NCI-H2227 (cell line): ENCODE measurements at regions not wholly inside any gene's neighbourhood (a gene's known extent, or its start where the extent isn't known, plus 50 kb on each side); places are given as distances from the start of the nearest gene placed in this dataset.
"Not testable (repeated sequence)": the region's sequence is repeated elsewhere in the genome, so short reads cannot be mapped to it uniquely, and the experiment has no call there.

Experiments used
- DNase-seq: peaks from one replicate; lab custom pipeline; 2025; ENCODE audit not compliant: unreplicated experiment; lab: John Stamatoyannopoulos, UW

- no peak for DNase-seq
Observed at GRCh38 chr5:62082370-62082801, 223.6 kb upstream of the KIF2A start.

DNA sequence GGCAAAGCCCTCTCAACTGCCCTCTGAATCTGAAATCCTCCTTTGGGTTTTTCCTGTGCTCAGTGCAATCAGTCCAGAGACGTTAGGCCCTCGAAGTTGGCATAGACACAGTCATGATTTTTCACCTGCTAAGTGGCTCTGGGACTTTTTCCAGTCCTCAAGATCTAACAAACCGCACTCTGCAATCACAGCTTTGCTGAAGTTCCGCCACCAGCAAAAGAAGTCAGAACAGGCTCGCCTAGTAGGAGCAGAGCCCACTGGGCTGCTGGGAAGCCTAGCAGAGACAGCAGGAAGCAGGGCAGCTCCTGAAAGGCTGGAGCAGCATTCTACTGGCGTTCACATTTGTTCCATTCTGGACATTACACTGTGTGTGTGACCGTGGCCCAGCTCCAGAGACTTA is 222.8 kb upstream of the KIF2A start:
- DNase-seq: no peak

GRCh38 chr5:62083661-62084060 is 222.3 kb upstream of the KIF2A start:
- no peak for DNase-seq

DNA sequence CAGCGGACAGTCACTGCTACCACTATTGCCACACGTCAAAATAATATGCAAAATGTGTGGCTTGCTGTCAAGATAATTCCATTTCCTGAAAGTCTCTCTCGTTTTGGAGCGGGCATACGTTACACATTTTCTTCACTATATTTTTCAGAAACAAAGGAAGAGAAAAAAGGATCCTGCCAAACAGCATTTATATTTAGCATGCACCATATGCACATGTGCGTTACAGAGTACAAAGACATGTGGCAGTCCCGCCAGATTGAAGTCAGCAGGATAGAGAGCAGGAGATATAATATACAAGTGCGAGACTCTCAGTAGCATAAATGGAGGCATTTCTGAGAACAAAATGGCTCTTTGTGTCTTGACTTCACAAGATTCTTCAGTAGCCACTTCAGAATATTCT is 221.6 kb upstream of the KIF2A start:
- no peak for DNase-seq

DNA sequence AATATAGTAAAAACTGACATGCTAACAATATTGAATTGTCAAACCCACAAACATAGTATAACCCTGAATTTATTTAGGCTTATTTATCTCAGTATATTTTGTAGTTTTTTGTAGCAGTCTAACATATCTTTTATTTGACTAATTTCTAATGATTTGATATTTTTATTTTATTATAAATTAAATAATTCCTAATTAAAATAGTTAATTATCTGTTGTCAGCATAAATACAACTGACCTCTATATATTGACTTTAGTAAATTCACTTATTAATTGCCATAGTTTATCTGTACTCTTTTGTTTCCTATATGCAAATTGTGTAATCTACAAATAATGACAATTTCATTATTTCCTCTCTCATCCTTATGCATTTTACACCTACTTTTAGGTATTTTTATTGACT is 215.1 kb upstream of the KIF2A start:
- no peak for DNase-seq

DNA sequence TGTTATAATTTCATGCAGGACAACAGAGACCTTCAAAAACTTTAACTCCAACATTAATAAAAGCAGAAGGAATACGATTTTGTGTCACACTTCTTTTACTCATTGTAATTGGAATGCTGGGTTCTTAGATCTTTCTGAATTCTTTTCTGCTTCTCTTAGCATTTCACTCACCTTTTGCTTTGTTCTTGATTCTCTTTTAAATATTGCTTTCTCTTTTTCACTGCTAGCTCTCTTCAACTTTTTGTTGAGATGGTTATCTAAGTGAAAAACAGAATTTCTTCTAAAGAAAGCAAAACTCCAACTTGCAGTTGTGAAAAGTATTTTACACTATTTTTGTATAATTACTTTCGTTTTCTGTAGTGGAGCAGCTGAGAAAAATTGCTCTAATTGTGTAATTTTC is 212.6 kb upstream of the KIF2A start:
- DNase-seq: no peak

DNA sequence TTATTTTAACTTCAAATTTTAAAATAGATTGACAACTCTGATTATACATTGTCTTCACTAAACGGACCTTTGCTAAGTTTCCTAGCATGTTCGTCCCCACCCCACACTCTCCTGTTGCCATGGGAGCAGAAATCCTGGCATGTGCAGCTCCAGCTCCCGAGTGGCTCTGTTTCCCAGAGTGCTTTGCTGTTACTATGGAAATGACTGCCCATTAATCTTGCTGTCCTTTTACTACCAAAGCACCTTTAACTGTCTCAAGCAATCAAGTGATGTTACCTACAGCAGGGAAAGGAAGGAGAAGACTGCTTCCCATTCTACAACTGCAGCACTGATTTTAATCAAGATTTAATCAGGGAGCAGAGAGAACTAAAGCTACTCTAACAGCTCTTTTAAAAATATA is 212.0 kb upstream of the KIF2A start:
- DNase-seq: peak; percentile 78

- no peak for DNase-seq
Observed at GRCh38 chr5:62097361-62097760, 208.6 kb upstream of the KIF2A start.

DNA sequence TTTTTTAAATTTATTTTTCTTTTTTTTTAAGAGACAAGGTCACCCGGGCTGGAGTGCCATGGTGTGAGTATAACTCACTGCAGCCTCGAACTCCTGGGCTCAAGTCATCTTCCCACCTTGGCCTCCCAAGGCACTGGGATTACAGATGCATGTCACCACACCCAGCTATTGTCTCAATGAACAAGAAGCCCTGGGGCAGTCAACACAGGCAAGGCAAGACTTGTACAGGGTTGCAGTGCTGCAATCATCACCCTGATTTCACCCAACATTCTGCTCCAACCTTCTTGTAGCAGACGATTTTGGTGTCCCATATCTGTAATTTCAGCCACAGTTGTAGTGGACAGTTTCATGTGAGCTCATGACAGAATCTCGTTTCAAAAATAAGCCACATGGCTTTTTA is 205.8 kb upstream of the KIF2A start:
- DNase-seq: no peak

DNA sequence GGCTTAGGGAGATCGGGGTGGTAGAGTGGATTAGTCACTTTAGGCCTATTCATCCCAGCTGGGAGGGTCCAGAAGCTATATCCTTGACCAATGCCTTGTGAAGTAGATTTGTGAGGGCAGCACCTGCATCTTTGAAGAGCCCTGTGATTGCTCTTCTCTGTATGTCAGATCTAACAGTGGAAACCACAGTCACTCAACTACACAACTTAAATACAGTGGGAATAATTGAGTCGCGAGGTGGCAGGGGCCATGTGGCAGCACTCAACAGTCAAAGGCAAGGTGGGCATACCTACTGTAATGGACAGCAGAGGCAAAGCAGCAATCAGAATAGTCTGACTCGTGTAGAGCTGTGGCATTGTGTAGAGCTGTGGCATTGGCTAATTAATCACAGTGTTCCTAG is 202.1 kb upstream of the KIF2A start:
- not testable (repeated sequence) for DNase-seq

DNA sequence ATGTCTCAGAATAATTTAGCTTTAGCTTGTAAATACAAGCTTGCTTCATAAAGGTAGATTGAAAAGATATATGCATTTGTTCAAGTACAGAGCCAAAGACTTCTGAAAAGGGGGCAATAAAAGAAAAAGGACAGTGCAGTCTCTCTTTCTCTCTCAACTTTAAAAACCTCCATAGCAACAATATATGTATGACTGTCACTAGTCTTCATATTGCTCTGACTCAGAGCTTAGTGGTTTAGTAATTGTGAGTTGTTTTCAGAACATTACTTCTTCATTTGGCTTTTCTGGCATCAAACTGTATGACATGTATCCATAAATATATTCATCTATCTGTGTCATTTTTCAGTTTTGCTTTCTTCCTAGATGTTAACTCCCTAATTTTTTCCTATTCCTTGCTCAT is 194.6 kb upstream of the KIF2A start:
- DNase-seq: no peak

DNA sequence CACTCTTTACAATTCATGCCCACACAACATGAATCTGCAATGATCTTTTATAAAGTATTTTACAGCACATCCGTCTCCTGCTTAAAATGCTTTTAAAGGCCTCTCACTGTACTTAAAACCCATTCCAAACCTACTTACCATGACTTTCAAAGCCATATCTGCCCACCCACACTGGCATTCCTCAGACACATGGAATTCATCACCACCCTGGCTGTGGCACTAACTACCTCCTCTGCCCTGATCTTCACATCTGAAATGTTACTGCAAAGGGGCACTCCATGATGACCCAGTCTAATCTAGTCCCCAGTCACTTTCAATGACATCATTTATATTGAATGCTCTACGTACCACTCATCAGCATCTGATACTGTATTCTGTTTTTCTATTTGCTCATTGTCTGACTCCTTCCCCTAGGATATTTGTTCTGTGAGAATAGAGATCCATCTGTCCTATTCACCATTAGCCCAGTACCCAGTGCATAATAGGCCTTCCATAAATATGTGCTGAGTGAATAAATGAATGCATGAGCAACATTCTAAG is 193.2 kb upstream of the KIF2A start:
- DNase-seq: no peak

DNA sequence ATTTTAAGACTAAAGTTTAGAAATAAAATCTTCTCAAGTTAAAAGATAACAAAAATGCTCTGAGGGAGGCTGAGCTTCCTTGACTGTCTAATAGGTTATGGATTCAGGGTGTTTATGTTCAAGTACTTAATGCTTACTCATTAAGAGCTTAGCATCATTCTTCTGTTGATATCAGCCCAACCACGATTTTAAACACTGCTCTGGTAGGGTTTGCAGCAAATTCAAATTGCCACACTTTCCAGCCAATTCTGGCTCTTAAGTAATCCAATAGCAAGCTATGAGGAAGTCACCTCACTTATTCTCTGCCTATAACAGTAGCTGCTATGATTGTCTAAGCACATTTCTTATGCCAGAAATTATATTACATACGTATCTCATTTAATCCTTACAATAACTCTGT is 191.0 kb upstream of the KIF2A start:
- no peak for DNase-seq

DNA sequence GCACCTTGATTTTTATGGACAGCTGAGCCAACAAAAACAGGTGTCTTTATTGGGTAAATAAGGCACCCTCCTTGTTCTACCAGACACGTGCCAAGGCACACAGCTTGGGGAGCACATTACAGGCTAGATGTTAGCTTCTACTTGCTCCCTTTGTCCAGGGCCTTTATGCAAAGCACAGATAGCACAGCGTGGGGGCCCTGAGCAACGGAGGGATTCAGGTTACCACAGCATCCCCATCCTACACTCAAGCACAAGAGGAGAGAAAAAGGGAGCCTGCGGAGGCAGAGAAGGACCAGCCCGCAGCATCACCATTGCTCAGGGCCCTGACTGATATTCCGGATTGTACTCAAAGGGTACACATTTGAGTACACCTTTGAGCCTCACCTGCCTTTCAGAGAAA is 181.7 kb upstream of the KIF2A start:
- no peak for DNase-seq

- no peak for DNase-seq
Observed at GRCh38 chr5:62126090-62126489, 179.9 kb upstream of the KIF2A start.

- no peak for DNase-seq
Observed at GRCh38 chr5:62127098-62127736, 178.8 kb upstream of the KIF2A start.

DNA sequence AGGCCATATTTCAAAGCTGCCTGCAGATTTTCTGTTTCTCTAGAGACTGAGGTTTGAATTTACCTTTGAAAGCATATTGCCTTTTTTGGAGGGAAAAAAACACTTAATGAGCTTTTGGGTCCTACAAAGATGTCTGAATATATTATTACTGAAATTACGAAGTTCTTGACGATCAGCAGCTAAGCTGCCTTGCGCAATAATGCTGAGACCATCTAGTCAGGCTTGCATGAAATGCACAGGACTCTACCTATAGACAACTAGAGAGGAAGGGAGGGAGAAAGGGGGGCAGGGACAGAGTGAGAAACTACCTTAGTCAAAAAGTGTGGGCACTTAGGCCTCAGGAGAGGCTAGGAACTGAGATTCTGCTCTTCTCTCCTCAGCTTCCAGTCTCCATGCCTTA is 175.9 kb upstream of the KIF2A start:
- no peak for DNase-seq

DNA sequence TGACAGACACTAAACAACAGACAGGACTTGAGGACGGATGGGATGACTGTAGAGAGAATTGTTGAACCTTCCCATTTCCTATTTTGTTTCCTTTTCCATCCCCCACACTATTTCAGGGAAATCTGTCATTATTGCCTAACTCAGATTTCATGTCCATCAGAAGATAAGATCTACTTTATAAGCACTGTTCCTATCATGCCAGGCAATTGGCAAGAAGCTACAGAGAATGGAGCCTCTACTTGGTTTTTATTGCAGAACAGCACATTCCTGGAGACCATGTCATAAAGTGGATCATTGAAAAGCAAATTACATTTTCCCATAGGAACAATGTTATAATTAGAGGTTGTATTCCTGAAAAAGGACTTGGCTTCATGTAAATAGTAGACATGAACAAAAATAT is 173.7 kb upstream of the KIF2A start:
- DNase-seq: no peak

GRCh38 chr5:62133426-62133825 is 172.6 kb upstream of the KIF2A start:
- DNase-seq: no peak

- DNase-seq: no peak
Observed at GRCh38 chr5:62134811-62135210, 171.2 kb upstream of the KIF2A start.

DNA sequence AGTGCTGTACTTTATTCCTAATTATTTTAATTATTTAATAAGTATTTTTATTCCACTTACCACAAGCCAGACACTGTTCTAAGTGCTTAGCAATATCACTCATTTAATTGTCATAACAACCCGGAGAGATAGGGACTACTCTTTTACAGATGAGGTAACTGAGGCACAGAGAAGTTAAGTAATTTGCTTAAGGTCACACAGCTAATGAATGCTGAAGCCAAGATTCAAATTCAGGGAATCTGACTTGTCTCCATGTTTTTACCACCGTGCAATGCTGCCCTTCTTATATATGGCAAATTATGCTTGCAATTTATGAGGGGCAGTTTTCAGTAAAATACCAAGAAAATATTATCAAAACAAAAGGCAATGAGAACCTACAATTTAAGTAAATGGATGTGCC is 168.4 kb upstream of the KIF2A start:
- DNase-seq: no peak

GRCh38 chr5:62138607-62139006 is 167.4 kb upstream of the KIF2A start:
- DNase-seq: peak; percentile 48

DNA sequence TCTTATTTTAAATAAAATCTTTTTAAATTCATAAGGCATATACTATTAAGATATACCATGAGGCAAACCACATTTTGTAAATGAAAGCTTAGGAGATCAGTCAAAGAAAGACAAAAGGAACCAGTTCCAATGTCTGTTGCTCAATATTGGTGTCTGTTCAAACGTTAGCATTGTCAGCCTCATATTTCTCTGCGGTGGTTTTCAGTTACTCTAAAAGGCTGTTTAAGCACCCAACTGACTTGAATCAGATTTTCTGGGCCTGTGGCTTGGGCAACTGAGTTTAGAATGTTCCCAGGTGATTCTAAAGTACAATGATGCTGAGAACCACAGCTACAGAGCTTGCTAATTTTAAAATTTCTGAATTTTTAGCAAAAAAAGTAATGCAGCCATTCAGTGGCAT is 166.3 kb upstream of the KIF2A start:
- no peak for DNase-seq
